HG03060 (cell line): ENCODE measurements at regions not wholly inside any gene's neighbourhood (a gene's known extent, or its start where the extent isn't known, plus 50 kb on each side); places are given as distances from the start of the nearest gene placed in this dataset.
"Not testable (repeated sequence)": the region's sequence is repeated elsewhere in the genome, so short reads cannot be mapped to it uniquely, and the experiment has no call there.

Source experiments
- ATAC-seq: cut with Tn5 transposase; IDR thresholded peaks from one replicate; pipeline ENCODE4 v1.9.1; 2021; ENCODE audit warnings: low read depth, moderate number of reproducible peaks; ENCODE audit not compliant: unreplicated experiment

GRCh38 chr20:60764771-60765170, 487.3 kb upstream of the CDH4 start:
- ATAC-seq, result no peak

GRCh38 chr20:60765821-60766403, 486.1 kb upstream of the CDH4 start:
- no peak for ATAC-seq

GRCh38 chr20:60768216-60768615, 483.8 kb upstream of the CDH4 start:
- no peak for ATAC-seq

GRCh38 chr20:60780388-60781025, 471.6 kb upstream of the CDH4 start:
- no peak for ATAC-seq

- no peak for ATAC-seq
Observed at GRCh38 chr20:60782959-60783625, 469.0 kb upstream of the CDH4 start.

- no peak for ATAC-seq
Observed at GRCh38 chr20:60785301-60785700, 466.8 kb upstream of the CDH4 start.

- no peak for ATAC-seq
Observed at GRCh38 chr20:60785785-60786184, 466.3 kb upstream of the CDH4 start.

GRCh38 chr20:60786686-60787217, 465.3 kb upstream of the CDH4 start:
- no peak for ATAC-seq

- ATAC-seq, result no peak
Observed at GRCh38 chr20:60787276-60787675, 464.8 kb upstream of the CDH4 start.

GRCh38 chr20:60788070-60788469, 464.0 kb upstream of the CDH4 start:
- ATAC-seq, result no peak

GRCh38 chr20:60789399-60789798, 462.7 kb upstream of the CDH4 start:
- no peak for ATAC-seq

GRCh38 chr20:60790339-60790738, 461.7 kb upstream of the CDH4 start:
- not testable (repeated sequence) for ATAC-seq

- ATAC-seq, result no peak
Observed at GRCh38 chr20:60791823-60792222, 460.2 kb upstream of the CDH4 start.

GRCh38 chr20:60792941-60793340, 459.1 kb upstream of the CDH4 start:
- no peak for ATAC-seq

- no peak for ATAC-seq
Observed at GRCh38 chr20:60794674-60795073, 457.4 kb upstream of the CDH4 start.

GRCh38 chr20:60795651-60796050, 456.4 kb upstream of the CDH4 start:
- no peak for ATAC-seq

- ATAC-seq, result no peak
Observed at GRCh38 chr20:60800185-60800584, 451.9 kb upstream of the CDH4 start.

GRCh38 chr20:60802676-60803075, 449.4 kb upstream of the CDH4 start:
- no peak for ATAC-seq

GRCh38 chr20:60803335-60804055, 448.6 kb upstream of the CDH4 start:
- no peak for ATAC-seq

GRCh38 chr20:60804240-60804917, 447.7 kb upstream of the CDH4 start:
- ATAC-seq, result no peak
